IMR-90 (cell line): ENCODE measurements at regions not wholly inside any gene's neighbourhood (a gene's known extent, or its start where the extent isn't known, plus 50 kb on each side); places are given as distances from the start of the nearest gene placed in this dataset.

Source experiments
- ATAC-seq: fragments of 200-7000 bp; cut with Tn5 transposase; 2 replicates; pipeline ENCODE4 v1.9.1; 2020; ENCODE audit warnings: low read depth, mild to moderate bottlenecking, moderate library complexity
- BruUV-seq: library from RNA; stranded (reverse); fragments of 400-500 nt; replicated peaks from 2 replicates; lab custom pipeline; 2021; lab: Mats Ljungman, UMichigan
- CTCF ChIA-PET: fragments of 300-600 bp; formaldehyde crosslinking; extraction: SDS; loops from one replicate; lab custom pipeline; 2021; ENCODE audit warnings: antibody characterized with exemption; lab: Yijun Ruan, JAX
- POLR2A ChIA-PET: fragments of 300-600 bp; sonication (Branson Sonifier 250); formaldehyde crosslinking; loops from one replicate; lab custom pipeline; 2022; ENCODE audit warnings: antibody characterized with exemption; ENCODE audit not compliant: unreplicated experiment; lab: Charles Lee
- DNase-seq: peaks from one replicate; pipeline ENCODE4 v3.0.0; 2013
- H2AFZ ChIP-seq: replicated peaks from 2 replicates; pipeline ENCODE3; 2013; ENCODE audit warnings: low read length, mild to moderate bottlenecking; ENCODE audit not compliant: poor library complexity
- H2AK5ac ChIP-seq: 2 replicates; pipeline ENCODE4 v1.6.1; 2013; ENCODE audit warnings: low read depth, low read length, inconsistent platforms
- H2AK9ac ChIP-seq: replicated peaks from 2 replicates; pipeline ENCODE3; 2013; ENCODE audit warnings: mild to moderate bottlenecking, low read depth, low read length, moderate library complexity; ENCODE audit not compliant: poor library complexity
- H2BK120ac ChIP-seq: 2 replicates; pipeline ENCODE4 v1.6.1; 2013; ENCODE audit warnings: low read depth, low read length, inconsistent platforms
- H2BK15ac ChIP-seq: 3 replicates; pipeline ENCODE4 v1.6.1; 2013; ENCODE audit warnings: low read depth, low read length, inconsistent platforms
- H2BK20ac ChIP-seq: 2 replicates; pipeline ENCODE4 v1.6.1; 2013; ENCODE audit warnings: low read depth, mild to moderate bottlenecking, inconsistent platforms, low read length, moderate library complexity
- H2BK5ac ChIP-seq: 2 replicates; pipeline ENCODE4 v1.6.1; 2013; ENCODE audit warnings: mild to moderate bottlenecking, low read depth, low read length, inconsistent platforms; ENCODE audit not compliant: poor library complexity, severe bottlenecking
- H3K14ac ChIP-seq: replicated peaks from 2 replicates; pipeline ENCODE4 v1.6.1; 2013; ENCODE audit warnings: low read depth, low read length, inconsistent platforms
- H3K18ac ChIP-seq: 2 replicates; pipeline ENCODE4 v1.6.1; 2013; ENCODE audit warnings: low read depth, low read length, control low read depth
- H3K23ac ChIP-seq: 2 replicates; pipeline ENCODE4 v1.6.1; 2013; ENCODE audit warnings: low read depth, low read length, inconsistent platforms
- H3K27ac ChIP-seq: 2 replicates; pipeline ENCODE4 v1.5.1; 2013; ENCODE audit warnings: mild to moderate bottlenecking, control low read depth, low read length; ENCODE audit not compliant: insufficient read depth
- H3K27me3 ChIP-seq: 2 replicates; pipeline ENCODE4 v1.6.1; 2013; ENCODE audit warnings: low read length; ENCODE audit not compliant: control insufficient read depth, insufficient read depth
- H3K36me3 ChIP-seq: 2 replicates; pipeline ENCODE4 v1.6.1; 2013; ENCODE audit warnings: low read length, mixed read lengths; ENCODE audit not compliant: control insufficient read depth, insufficient read depth
- H3K4ac ChIP-seq: 2 replicates; pipeline ENCODE4 v1.6.1; 2013; ENCODE audit warnings: low read depth, low read length, inconsistent platforms
- H3K4me1 ChIP-seq: 2 replicates; pipeline ENCODE4 v1.6.1; 2013; ENCODE audit warnings: low read length, mixed read lengths; ENCODE audit not compliant: control insufficient read depth, insufficient read depth
- H3K4me2 ChIP-seq: 2 replicates; pipeline ENCODE4 v1.6.1; 2013; ENCODE audit warnings: low read depth, mild to moderate bottlenecking, control low read depth, low read length, moderate library complexity
- H3K4me3 ChIP-seq: 2 replicates; pipeline ENCODE4 v1.5.1; 2013; ENCODE audit warnings: low read depth, mild to moderate bottlenecking, control low read depth, low read length, moderate library complexity; ENCODE audit not compliant: insufficient read depth
- H3K56ac ChIP-seq: 2 replicates; pipeline ENCODE4 v1.6.1; 2013; ENCODE audit warnings: low read length, inconsistent platforms; ENCODE audit not compliant: insufficient read depth; ENCODE audit errors: extremely low read depth
- H3K79me1 ChIP-seq, 2 experiments: 2 replicates each; pipeline ENCODE4 v1.6.1; 2013; ENCODE audit warnings: low read length in 2 of 2, inconsistent platforms in 1 of 2, low read depth in 1 of 2
- H3K9ac ChIP-seq: 2 replicates; pipeline ENCODE4 v1.6.1; 2013; ENCODE audit warnings: low read depth, low read length, control low read depth
- H3K9me1 ChIP-seq: 2 replicates; pipeline ENCODE4 v1.6.1; 2013; ENCODE audit warnings: low read length, inconsistent platforms; ENCODE audit not compliant: insufficient read depth
- H3K9me3 ChIP-seq: 2 replicates; pipeline ENCODE4 v1.6.1; 2013; ENCODE audit warnings: low read length; ENCODE audit not compliant: control insufficient read depth, insufficient read depth
- H4K20me1 ChIP-seq: 2 replicates; pipeline ENCODE4 v1.6.1; 2013; ENCODE audit warnings: low read length, inconsistent platforms; ENCODE audit not compliant: insufficient read depth
- H4K5ac ChIP-seq: 2 replicates; pipeline ENCODE4 v1.6.1; 2013; ENCODE audit warnings: mild to moderate bottlenecking, low read depth, low read length, control low read depth
- H4K8ac ChIP-seq, 2 experiments: 2 replicates each; pipeline ENCODE4 v1.6.1; 2013; ENCODE audit warnings: low read depth in 2 of 2, low read length in 2 of 2, control low read depth in 1 of 2, inconsistent platforms in 1 of 2
- H4K91ac ChIP-seq: 2 replicates; pipeline ENCODE4 v1.6.1; 2013; ENCODE audit warnings: low read depth, low read length, inconsistent platforms; ENCODE audit not compliant: insufficient read depth
- CEBPB ChIP-seq: IDR thresholded peaks from 2 replicates; pipeline ENCODE4 v1.6.1; 2012; ENCODE audit warnings: low read depth, low read length, improper control_type of control experiment
- CHD1 ChIP-seq: IDR thresholded peaks from 2 replicates; pipeline ENCODE4 v1.6.1; 2012; ENCODE audit warnings: low read depth, low read length, improper control_type of control experiment
- MAFK ChIP-seq: IDR thresholded peaks from 2 replicates; pipeline ENCODE4 v1.6.1; 2012; ENCODE audit warnings: low read depth, low read length, improper control_type of control experiment
- MAZ ChIP-seq: IDR thresholded peaks from 2 replicates; pipeline ENCODE4 v1.6.1; 2012; ENCODE audit warnings: low read depth, mild to moderate bottlenecking, low read length, improper control_type of control experiment, moderate library complexity, borderline replicate concordance
- MXI1 ChIP-seq: IDR thresholded peaks from 2 replicates; pipeline ENCODE4 v1.6.1; 2012; ENCODE audit warnings: low read depth, mild to moderate bottlenecking, low read length, moderate library complexity, borderline replicate concordance
- POLR2A ChIP-seq: IDR thresholded peaks from 2 replicates; pipeline ENCODE4 v1.6.1; 2012; ENCODE audit warnings: mild to moderate bottlenecking, low read depth, low read length
- RCOR1 ChIP-seq: IDR thresholded peaks from 2 replicates; pipeline ENCODE4 v1.6.1; 2012; ENCODE audit warnings: mild to moderate bottlenecking, low read length, improper control_type of control experiment; ENCODE audit not compliant: insufficient replicate concordance
- SMC3 ChIP-seq: fragments of 150-350 bp; IDR thresholded peaks from 2 replicates; pipeline ENCODE4 v1.6.1; 2016; ENCODE audit warnings: low read depth, mild to moderate bottlenecking, antibody characterized with exemption, low read length, moderate library complexity
- USF2 ChIP-seq: fragments of 150-350 bp; IDR thresholded peaks from 2 replicates; pipeline ENCODE4 v1.6.1; 2017; ENCODE audit warnings: mild to moderate bottlenecking, antibody characterized with exemption, low read length, low read depth
- WGBS, 2 experiments: methylation state at CpG; one replicate each; pipeline versions ENCODE4 v1.1.5 to v1.1.7; 2013; ENCODE audit warnings: missing lambda C conversion rate in 2 of 2; ENCODE audit not compliant: insufficient read length in 1 of 2; ENCODE audit errors: extremely low coverage in 2 of 2; 5-methylcytosine and 5-hydroxymethylcytosine counted together
- dilution Hi-C: fragments of 300-500 bp; cut with HindIII; formaldehyde crosslinking; loops from one replicate; pipeline ENCODE4 v1.14.3; 2018; ENCODE audit warnings: low sequenced_read_pairs; ENCODE audit not compliant: unreplicated experiment
- in situ Hi-C: fragments of 300-500 bp; cut with MboI; formaldehyde crosslinking; loops from 3 replicates; pipeline ENCODE4 v1.14.3; 2019; ENCODE audit warnings: low sequenced_read_pairs, inconsistent platforms, mixed read lengths
- intact Hi-C: fragments of 100-400 bp; cut with micrococcal nuclease; formaldehyde crosslinking; loops from 2 replicates; pipeline ENCODE4 v1.10.0; 2022

DNA sequence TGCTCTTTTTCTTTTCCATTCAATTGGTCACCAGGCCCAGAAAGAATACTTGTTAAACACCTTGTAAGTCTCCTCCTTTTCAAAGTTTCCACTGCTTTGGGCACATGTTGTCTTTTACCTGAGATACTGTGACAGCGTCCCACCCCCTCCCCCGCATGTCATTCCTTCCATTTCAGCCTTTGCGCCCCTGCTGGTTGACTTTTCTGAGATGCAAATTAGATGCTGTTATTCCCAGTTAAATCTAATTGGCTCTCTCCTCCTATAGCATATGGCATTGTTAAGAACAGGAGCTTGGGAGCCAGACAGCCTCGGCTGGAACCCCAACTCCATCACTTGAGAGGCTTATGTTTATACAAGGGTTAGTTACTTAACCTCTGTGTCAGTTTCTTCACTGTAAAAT, 80.3 kb upstream of the GAREM1 start:
- Histone ChIP-seq H3K14ac (no peak overlapping the region), H4K5ac (no peak overlapping the region), H3K4ac (no peak overlapping the region), H3K4me3 (no peak overlapping the region), H3K27me3 (no peaks in the 10 kb centered on the region), H2BK20ac (no peak overlapping the region), H2AFZ (no peak overlapping the region), H3K79me1 (no peaks in the 10 kb centered on the region), H3K4me1 (no peaks in the 10 kb centered on the region), H3K9me3 (no peaks in the 10 kb centered on the region), H4K20me1 (no peaks in the 10 kb centered on the region), H3K9me1 (no peaks in the 10 kb centered on the region), H2AK5ac (no peak overlapping the region), H2AK9ac (no peak overlapping the region), H3K27ac (no peak overlapping the region), H2BK120ac (no peak overlapping the region), H2BK5ac (no peak overlapping the region), H2BK15ac (no peak overlapping the region), H3K56ac (no peak overlapping the region), H3K9ac (no peak overlapping the region), H3K18ac (no peak overlapping the region), H4K8ac (no peak overlapping the region), H4K91ac (no peak overlapping the region), H3K23ac (no peak overlapping the region), H3K4me2 (no peak overlapping the region), H3K36me3 (no peaks in the 10 kb centered on the region)
- intact Hi-C loops (no loop called here), in situ Hi-C loops (loop anchor here (5.0 kb wide), 2 partner anchors 274 to 389 kb away; no protein-coding TSS in a partner anchor), dilution Hi-C loops (no loop called here)
- ChIA-PET CTCF (interaction anchor here (0.7 to 4.1 kb wide), 2 partner anchors 393 to 467 kb away, joined by 3 to 26 read pairs; no protein-coding TSS in a partner anchor), POLR2A (no interaction called here)
- 0% methylated on average over 1 of the region's 4 CpGs; no CpG with 5 or more reads in 1 of the 2 experiments for WGBS, 2 experiments
- BruUV-seq, result no TSS peak
- TF ChIP-seq CHD1 (no peak), RCOR1 (no peak), POLR2A (no peak), SMC3 (no peak), CEBPB (no peak), USF2 (no peak), MXI1 (no peak), MAZ (no peak), MAFK (no peak)
- DNase-seq (no peak), ATAC-seq (no peak)
